Smooth muscle cell (in vitro differentiated cells): ENCODE measurements at regions not wholly inside any gene's neighbourhood (a gene's known extent, or its start where the extent isn't known, plus 50 kb on each side); places are given as distances from the start of the nearest gene placed in this dataset.

Source experiments
- DNase-seq: peaks from one replicate; lab custom pipeline; 2025; ENCODE audit not compliant: unreplicated experiment; lab: John Stamatoyannopoulos, UW
- H2AFZ ChIP-seq: fragments of 200-600 bp; sonication (generic); 2 replicates; pipeline ENCODE4 v1.6.0; 2016; ENCODE audit warnings: antibody characterized with exemption, low read depth, mild to moderate bottlenecking
- H3F3A ChIP-seq: fragments of 200-600 bp; sonication (generic); 2 replicates; pipeline ENCODE4 v1.6.0; 2017; ENCODE audit warnings: antibody characterized with exemption, low read depth
- H3K27ac ChIP-seq: fragments of 200-600 bp; sonication (generic); 2 replicates; pipeline ENCODE4 v1.5.1; 2016; ENCODE audit warnings: low read depth, mild to moderate bottlenecking
- H3K27me3 ChIP-seq: fragments of 200-600 bp; sonication (generic); 2 replicates; pipeline ENCODE4 v1.6.1; 2016; ENCODE audit warnings: low read depth, mild to moderate bottlenecking
- H3K36me3 ChIP-seq: fragments of 200-600 bp; sonication (generic); 2 replicates; pipeline ENCODE4 v1.5.1; 2016; ENCODE audit warnings: low read depth
- H3K4me1 ChIP-seq: fragments of 200-600 bp; sonication (generic); 2 replicates; pipeline ENCODE4 v1.5.1; 2016; ENCODE audit warnings: low read depth
- H3K4me2 ChIP-seq: fragments of 200-600 bp; sonication (generic); 2 replicates; pipeline ENCODE4 v1.6.0; 2016; ENCODE audit warnings: mild to moderate bottlenecking
- H3K4me3 ChIP-seq: fragments of 200-600 bp; sonication (generic); 2 replicates; pipeline ENCODE4 v1.5.1; 2016; ENCODE audit warnings: mild to moderate bottlenecking
- H3K79me2 ChIP-seq: fragments of 200-600 bp; sonication (generic); 2 replicates; pipeline ENCODE4 v1.6.0; 2016; ENCODE audit warnings: low read depth, mild to moderate bottlenecking
- H3K9ac ChIP-seq: fragments of 200-600 bp; sonication (generic); 2 replicates; pipeline ENCODE4 v1.6.0; 2016; ENCODE audit warnings: low read depth
- H3K9me3 ChIP-seq: fragments of 200-600 bp; sonication (generic); replicated peaks from 2 replicates; pipeline ENCODE4 v1.5.1; 2016; ENCODE audit warnings: low read depth
- H4K20me1 ChIP-seq: fragments of 200-600 bp; sonication (generic); 2 replicates; pipeline ENCODE4 v1.6.0; 2016; ENCODE audit warnings: low read depth
- WGBS: methylation state at CpG from one replicate; pipeline ENCODE4 v1.1.7; 2016; ENCODE audit warnings: low lambda C conversion rate; 5-methylcytosine and 5-hydroxymethylcytosine counted together
- TF ChIP-seq, protein P1 (sequence below): fragments of 200-600 bp; sonication (generic); IDR thresholded peaks from 2 replicates; pipeline ENCODE4 v1.5.1; 2017; ENCODE audit warnings: borderline replicate concordance, mild to moderate bottlenecking, antibody characterized with exemption; ENCODE audit not compliant: insufficient read depth, poor library complexity, severe bottlenecking

GRCh38 chr1:88230126-88230525 is 453.9 kb upstream of the PKN2 start:
- Histone ChIP-seq H3K27ac (no peak overlapping the region), H3K36me3 (no peaks in the 10 kb centered on the region), H3K9ac (no peak overlapping the region), H3K9me3 (no peaks in the 10 kb centered on the region), H3K4me1 (no peaks in the 10 kb centered on the region), H3K4me2 (no peak overlapping the region), H3F3A (no peaks in the 10 kb centered on the region), H3K27me3 (no peaks in the 10 kb centered on the region), H4K20me1 (no peaks in the 10 kb centered on the region), H3K79me2 (no peaks in the 10 kb centered on the region), H3K4me3 (no peak overlapping the region), H2AFZ (no peak overlapping the region)
- TF ChIP-seq, protein P1, sequence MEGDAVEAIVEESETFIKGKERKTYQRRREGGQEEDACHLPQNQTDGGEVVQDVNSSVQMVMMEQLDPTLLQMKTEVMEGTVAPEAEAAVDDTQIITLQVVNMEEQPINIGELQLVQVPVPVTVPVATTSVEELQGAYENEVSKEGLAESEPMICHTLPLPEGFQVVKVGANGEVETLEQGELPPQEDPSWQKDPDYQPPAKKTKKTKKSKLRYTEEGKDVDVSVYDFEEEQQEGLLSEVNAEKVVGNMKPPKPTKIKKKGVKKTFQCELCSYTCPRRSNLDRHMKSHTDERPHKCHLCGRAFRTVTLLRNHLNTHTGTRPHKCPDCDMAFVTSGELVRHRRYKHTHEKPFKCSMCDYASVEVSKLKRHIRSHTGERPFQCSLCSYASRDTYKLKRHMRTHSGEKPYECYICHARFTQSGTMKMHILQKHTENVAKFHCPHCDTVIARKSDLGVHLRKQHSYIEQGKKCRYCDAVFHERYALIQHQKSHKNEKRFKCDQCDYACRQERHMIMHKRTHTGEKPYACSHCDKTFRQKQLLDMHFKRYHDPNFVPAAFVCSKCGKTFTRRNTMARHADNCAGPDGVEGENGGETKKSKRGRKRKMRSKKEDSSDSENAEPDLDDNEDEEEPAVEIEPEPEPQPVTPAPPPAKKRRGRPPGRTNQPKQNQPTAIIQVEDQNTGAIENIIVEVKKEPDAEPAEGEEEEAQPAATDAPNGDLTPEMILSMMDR: no peak
- DNase-seq: no peak
- WGBS: 89% methylated on average over 3 of the region's 3 CpGs

DNA sequence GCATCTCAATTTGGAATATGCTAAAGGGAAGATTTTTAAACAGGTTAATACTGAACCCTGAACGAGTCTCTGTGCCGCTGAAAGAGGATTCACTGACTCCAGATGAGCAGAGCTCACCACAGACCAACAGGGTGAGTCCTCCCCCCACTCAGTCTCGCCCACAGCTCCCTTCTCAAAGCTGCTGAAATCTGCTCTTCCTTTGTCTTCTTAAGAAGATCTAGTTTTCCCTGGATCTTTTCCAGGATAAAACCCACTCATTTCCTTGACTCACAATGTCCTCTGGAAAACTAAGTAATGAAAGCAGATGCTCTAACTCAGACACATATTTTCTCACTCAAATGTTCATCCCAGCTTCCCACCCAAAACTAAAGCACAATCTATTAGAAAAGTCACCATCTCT is 447.0 kb upstream of the PKN2 start:
- Histone ChIP-seq H3K4me1 (peaks cover 10% of the 10 kb centered on the region), H2AFZ (peak overlapping the region; percentile 76), H3K27ac (peak overlapping the region; percentile 63), H4K20me1 (no peaks in the 10 kb centered on the region), H3K36me3 (no peaks in the 10 kb centered on the region), H3K4me2 (peak overlapping the region; percentile 6), H3K9ac (no peak overlapping the region), H3K79me2 (no peaks in the 10 kb centered on the region), H3F3A (no peaks in the 10 kb centered on the region), H3K4me3 (no peak overlapping the region), H3K9me3 (no peaks in the 10 kb centered on the region), H3K27me3 (no peaks in the 10 kb centered on the region)
- 24% methylated on average over 3 of the region's 3 CpGs for WGBS
- TF ChIP-seq, protein P1: no peak
- DNase-seq: no peak

DNA sequence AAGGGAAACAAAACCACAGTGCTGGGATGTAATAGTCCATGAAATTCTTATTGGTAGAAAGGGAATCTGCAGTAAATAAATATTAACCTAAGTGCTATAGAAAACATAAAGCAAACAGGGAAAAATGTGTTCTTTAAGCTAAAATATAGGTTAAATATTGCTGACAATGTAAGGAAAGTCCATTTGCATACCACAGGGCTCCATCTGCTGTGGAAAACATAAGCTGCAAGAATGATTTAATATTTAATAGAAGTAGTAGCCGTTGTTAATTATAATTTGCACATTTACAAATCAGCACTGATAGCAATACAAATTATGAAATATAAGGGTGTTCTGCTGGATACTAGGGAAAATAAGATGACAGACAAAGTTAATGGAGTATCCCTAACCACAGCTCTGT is 444.9 kb upstream of the PKN2 start:
- no peaks in the 10 kb centered on the region for H3K27me3 ChIP-seq
- 100% methylated on average over 1 of the region's 1 CpG for WGBS
- no peak overlapping the region for H3K9ac ChIP-seq
- H3K4me3 ChIP-seq: no peak overlapping the region
- H3K4me2 ChIP-seq: no peak overlapping the region
- H3F3A ChIP-seq: no peaks in the 10 kb centered on the region
- DNase-seq: no peak
- no peaks in the 10 kb centered on the region for H3K79me2 ChIP-seq
- no peaks in the 10 kb centered on the region for H4K20me1 ChIP-seq
- H3K36me3 ChIP-seq: no peaks in the 10 kb centered on the region
- peaks cover 10% of the 10 kb centered on the region for H3K4me1 ChIP-seq
- TF ChIP-seq, protein P1: no peak
- H3K9me3 ChIP-seq: no peaks in the 10 kb centered on the region
- no peak overlapping the region for H3K27ac ChIP-seq
- H2AFZ ChIP-seq: no peak overlapping the region

GRCh38 chr1:88247666-88248065 is 436.4 kb upstream of the PKN2 start:
- Histone ChIP-seq H3K4me1 (no peaks in the 10 kb centered on the region), H3K4me2 (no peak overlapping the region), H3K27ac (no peak overlapping the region), H3K4me3 (no peak overlapping the region), H4K20me1 (no peaks in the 10 kb centered on the region), H3K9me3 (no peaks in the 10 kb centered on the region), H3F3A (no peaks in the 10 kb centered on the region), H3K27me3 (no peaks in the 10 kb centered on the region), H3K9ac (no peak overlapping the region), H2AFZ (no peak overlapping the region), H3K79me2 (no peaks in the 10 kb centered on the region), H3K36me3 (no peaks in the 10 kb centered on the region)
- TF ChIP-seq, protein P1: no peak
- DNase-seq: no peak
